Osteoblast (primary cell): ENCODE measurements at regions not wholly inside any gene's neighbourhood (a gene's known extent, or its start where the extent isn't known, plus 50 kb on each side); places are given as distances from the start of the nearest gene placed in this dataset.

Source experiments
- DNase-seq: peaks from one replicate; pipeline ENCODE4 v3.0.0; 2011; ENCODE audit warnings: low spot score, mixed read lengths; ENCODE audit not compliant: insufficient read length; ENCODE audit errors: missing footprints
- H2AFZ ChIP-seq: 2 replicates; pipeline ENCODE4 v1.6.0; 2011; ENCODE audit warnings: mild to moderate bottlenecking, low read length
- H3K27ac ChIP-seq: 2 replicates; pipeline ENCODE4 v1.5.1; 2011; ENCODE audit warnings: mild to moderate bottlenecking, low read depth, low read length, moderate library complexity
- H3K27me3 ChIP-seq: 2 replicates; pipeline ENCODE4 v1.6.0; 2012; ENCODE audit warnings: mild to moderate bottlenecking, control low read depth, inconsistent platforms, low read length, moderate library complexity; ENCODE audit not compliant: insufficient read depth
- H3K36me3 ChIP-seq: 2 replicates; pipeline ENCODE4 v1.5.1; 2011; ENCODE audit warnings: mild to moderate bottlenecking, low read length, control low read depth, moderate library complexity; ENCODE audit not compliant: insufficient read depth
- H3K4me1 ChIP-seq: 2 replicates; pipeline ENCODE4 v1.5.1; 2011; ENCODE audit warnings: mild to moderate bottlenecking, low read length, control low read depth, moderate library complexity; ENCODE audit not compliant: insufficient read depth
- H3K4me2 ChIP-seq: 2 replicates; pipeline ENCODE4 v1.6.0; 2011; ENCODE audit warnings: mild to moderate bottlenecking, low read length; ENCODE audit not compliant: insufficient read depth
- H3K4me3 ChIP-seq: fragments of 200-600 bp; sonication (generic); 3 replicates; pipeline ENCODE4 v1.5.1; 2012; ENCODE audit warnings: mild to moderate bottlenecking, low read length, inconsistent platforms; ENCODE audit not compliant: insufficient read depth
- H3K79me2 ChIP-seq: 2 replicates; pipeline ENCODE4 v1.6.0; 2012; ENCODE audit warnings: mild to moderate bottlenecking, low read length, control low read depth, inconsistent platforms; ENCODE audit not compliant: insufficient read depth
- H3K9me3 ChIP-seq: 2 replicates; pipeline ENCODE4 v1.5.1; 2011; ENCODE audit warnings: low read depth, low read length, control low read depth
- H4K20me1 ChIP-seq: 2 replicates; pipeline ENCODE4 v1.6.0; 2012; ENCODE audit warnings: mild to moderate bottlenecking, low read length, control low read depth; ENCODE audit not compliant: insufficient read depth
- TF ChIP-seq, protein P1 (sequence below): IDR thresholded peaks from 2 replicates; pipeline ENCODE4 v1.5.1; 2011; ENCODE audit warnings: mild to moderate bottlenecking, low read depth, low read length, moderate library complexity; ENCODE audit errors: extremely low read depth

DNA sequence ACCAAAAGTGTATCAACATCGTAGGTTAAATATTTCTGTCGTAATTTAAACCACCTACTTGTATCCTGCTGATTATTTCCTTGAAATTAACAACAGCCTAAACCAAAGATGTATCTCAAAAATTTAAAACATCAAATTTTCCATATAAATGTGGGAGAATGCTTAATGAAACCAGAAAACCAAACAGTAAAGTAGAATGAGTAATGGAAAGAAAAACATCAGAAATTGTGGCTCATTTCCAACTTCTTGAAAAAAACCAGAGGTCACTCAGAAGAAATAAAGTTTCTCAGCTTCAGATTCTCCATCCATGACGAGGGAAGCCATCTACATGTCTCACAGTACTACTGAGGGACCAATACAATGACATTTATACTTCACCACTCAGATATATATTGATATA lies 296.5 kb downstream of the NOL4 start:
- peak; percentile 19 for DNase-seq
- Histone ChIP-seq H2AFZ (no peak overlapping the region), H3K9me3 (no peaks in the 10 kb centered on the region), H3K27ac (peak overlapping the region; percentile 30), H3K4me1 (no peaks in the 10 kb centered on the region), H3K27me3 (no peaks in the 10 kb centered on the region), H3K79me2 (no peaks in the 10 kb centered on the region), H3K36me3 (no peaks in the 10 kb centered on the region), H3K4me3 (no peak overlapping the region), H4K20me1 (no peaks in the 10 kb centered on the region), H3K4me2 (no peak overlapping the region)
- TF ChIP-seq, protein P1, sequence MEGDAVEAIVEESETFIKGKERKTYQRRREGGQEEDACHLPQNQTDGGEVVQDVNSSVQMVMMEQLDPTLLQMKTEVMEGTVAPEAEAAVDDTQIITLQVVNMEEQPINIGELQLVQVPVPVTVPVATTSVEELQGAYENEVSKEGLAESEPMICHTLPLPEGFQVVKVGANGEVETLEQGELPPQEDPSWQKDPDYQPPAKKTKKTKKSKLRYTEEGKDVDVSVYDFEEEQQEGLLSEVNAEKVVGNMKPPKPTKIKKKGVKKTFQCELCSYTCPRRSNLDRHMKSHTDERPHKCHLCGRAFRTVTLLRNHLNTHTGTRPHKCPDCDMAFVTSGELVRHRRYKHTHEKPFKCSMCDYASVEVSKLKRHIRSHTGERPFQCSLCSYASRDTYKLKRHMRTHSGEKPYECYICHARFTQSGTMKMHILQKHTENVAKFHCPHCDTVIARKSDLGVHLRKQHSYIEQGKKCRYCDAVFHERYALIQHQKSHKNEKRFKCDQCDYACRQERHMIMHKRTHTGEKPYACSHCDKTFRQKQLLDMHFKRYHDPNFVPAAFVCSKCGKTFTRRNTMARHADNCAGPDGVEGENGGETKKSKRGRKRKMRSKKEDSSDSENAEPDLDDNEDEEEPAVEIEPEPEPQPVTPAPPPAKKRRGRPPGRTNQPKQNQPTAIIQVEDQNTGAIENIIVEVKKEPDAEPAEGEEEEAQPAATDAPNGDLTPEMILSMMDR, result no peak

DNA sequence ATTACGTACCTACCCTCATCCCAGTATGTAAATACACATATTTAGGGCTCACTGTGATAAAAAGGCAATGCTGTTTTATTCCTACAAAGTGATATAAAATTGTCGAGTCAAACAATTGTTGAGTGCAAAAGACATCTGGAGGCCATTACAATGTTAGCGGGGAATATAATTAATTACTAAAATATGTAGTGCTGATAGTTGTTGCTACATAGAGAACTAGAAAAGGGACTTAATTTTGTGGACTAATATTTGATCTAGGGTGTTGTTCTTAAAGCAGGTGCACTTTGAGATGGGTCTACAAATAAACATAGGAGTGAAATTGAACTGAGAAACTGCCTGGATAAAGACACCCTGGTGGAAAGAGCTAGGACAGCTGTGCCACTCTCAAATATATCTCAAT lies 300.1 kb downstream of the NOL4 start:
- Histone ChIP-seq H3K27ac (no peak overlapping the region), H3K4me2 (no peak overlapping the region), H3K79me2 (no peaks in the 10 kb centered on the region), H3K4me3 (no peak overlapping the region), H2AFZ (no peak overlapping the region), H3K27me3 (no peaks in the 10 kb centered on the region), H3K4me1 (no peaks in the 10 kb centered on the region), H4K20me1 (no peaks in the 10 kb centered on the region), H3K36me3 (no peaks in the 10 kb centered on the region), H3K9me3 (no peaks in the 10 kb centered on the region)
- TF ChIP-seq, protein P1, result no peak
- no peak for DNase-seq

DNA sequence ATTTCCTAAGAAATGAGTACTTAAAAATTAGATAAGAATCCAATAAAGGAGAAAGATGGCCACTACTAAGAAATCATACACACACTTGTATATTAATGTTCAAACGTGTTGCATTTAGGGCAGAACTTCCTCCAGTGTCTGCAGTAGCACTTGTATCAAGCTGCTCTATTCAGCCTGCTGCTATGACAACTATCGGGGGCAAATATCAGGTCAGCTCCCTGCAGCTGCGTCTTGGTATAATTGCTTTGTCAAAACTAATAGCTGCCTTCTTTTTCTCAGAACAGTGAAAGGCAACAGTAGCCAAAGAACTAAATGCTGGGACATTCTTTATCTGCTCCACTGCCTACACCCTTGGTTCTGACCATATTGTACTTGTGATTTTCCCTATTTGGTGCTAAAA lies 300.7 kb downstream of the NOL4 start:
- TF ChIP-seq, protein P1, result no peak
- no peak overlapping the region for H3K27ac ChIP-seq
- no peaks in the 10 kb centered on the region for H3K79me2 ChIP-seq
- no peaks in the 10 kb centered on the region for H3K36me3 ChIP-seq
- DNase-seq, result no peak
- H3K4me2 ChIP-seq, result no peak overlapping the region
- no peaks in the 10 kb centered on the region for H3K4me1 ChIP-seq
- no peaks in the 10 kb centered on the region for H4K20me1 ChIP-seq
- no peak overlapping the region for H2AFZ ChIP-seq
- no peaks in the 10 kb centered on the region for H3K9me3 ChIP-seq
- no peak overlapping the region for H3K4me3 ChIP-seq
- H3K27me3 ChIP-seq, result no peaks in the 10 kb centered on the region

DNA sequence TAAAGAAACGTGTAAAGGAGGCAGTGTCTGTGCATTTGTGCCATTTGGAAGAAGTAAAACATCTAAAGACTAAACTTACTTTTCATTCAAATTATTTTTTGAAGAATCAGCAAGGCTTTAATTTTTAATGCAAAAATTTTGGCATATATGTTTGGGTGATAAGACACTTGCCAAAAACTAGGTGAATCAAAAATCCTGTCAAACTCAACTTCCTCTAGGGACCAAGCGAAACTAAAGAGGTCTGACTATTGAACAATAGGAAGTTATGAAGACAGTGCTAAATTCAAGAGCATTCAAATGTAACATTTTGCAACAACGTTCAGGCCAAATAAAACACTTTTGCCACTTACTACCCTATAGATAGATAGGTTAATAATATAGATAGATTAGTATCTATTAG lies 306.1 kb downstream of the NOL4 start:
- Histone ChIP-seq H3K27me3 (no peaks in the 10 kb centered on the region), H3K36me3 (no peaks in the 10 kb centered on the region), H3K79me2 (no peaks in the 10 kb centered on the region), H2AFZ (no peak overlapping the region), H4K20me1 (no peaks in the 10 kb centered on the region), H3K27ac (no peak overlapping the region), H3K4me3 (no peak overlapping the region), H3K4me1 (no peaks in the 10 kb centered on the region), H3K4me2 (no peak overlapping the region), H3K9me3 (no peaks in the 10 kb centered on the region)
- TF ChIP-seq, protein P1, result no peak
- no peak for DNase-seq
